ENCODE measurements at regions not wholly inside any gene's neighbourhood (a gene's known extent, or its start where the extent isn't known, plus 50 kb on each side); places are given as distances from the start of the nearest gene placed in this dataset.
"Not testable (repeated sequence)": the region's sequence is repeated elsewhere in the genome, so short reads cannot be mapped to it uniquely, and the experiment has no call there.

DNA sequence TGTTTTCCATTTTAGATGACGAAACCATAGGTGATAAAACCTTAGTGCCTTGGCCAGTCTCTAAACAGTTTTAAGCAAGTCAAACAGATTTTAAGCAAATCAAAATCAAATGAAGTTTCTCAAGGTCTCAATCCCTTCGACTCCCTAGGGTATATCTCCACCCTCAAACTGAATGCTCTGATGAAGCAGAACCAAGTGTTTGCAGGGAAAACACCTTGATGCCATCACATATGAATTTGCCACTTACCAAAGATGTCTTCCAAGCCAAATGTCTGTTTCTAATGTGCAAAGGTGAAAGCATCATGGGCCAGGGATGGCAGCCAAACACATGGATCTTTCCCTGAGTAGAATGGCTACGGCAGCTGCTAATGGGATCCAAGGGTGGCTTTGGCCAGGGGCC, 116.4 kb upstream of the COP1 start:
- H3K27me3 Mint-ChIP-seq (ENCODE audit: insufficient read depth, unreplicated experiment) = peaks cover 11% of the 10 kb centered on the region
- TF ChIP-seq, protein P1, sequence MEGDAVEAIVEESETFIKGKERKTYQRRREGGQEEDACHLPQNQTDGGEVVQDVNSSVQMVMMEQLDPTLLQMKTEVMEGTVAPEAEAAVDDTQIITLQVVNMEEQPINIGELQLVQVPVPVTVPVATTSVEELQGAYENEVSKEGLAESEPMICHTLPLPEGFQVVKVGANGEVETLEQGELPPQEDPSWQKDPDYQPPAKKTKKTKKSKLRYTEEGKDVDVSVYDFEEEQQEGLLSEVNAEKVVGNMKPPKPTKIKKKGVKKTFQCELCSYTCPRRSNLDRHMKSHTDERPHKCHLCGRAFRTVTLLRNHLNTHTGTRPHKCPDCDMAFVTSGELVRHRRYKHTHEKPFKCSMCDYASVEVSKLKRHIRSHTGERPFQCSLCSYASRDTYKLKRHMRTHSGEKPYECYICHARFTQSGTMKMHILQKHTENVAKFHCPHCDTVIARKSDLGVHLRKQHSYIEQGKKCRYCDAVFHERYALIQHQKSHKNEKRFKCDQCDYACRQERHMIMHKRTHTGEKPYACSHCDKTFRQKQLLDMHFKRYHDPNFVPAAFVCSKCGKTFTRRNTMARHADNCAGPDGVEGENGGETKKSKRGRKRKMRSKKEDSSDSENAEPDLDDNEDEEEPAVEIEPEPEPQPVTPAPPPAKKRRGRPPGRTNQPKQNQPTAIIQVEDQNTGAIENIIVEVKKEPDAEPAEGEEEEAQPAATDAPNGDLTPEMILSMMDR (IDR thresholded peaks at IDR 0.05; ENCODE audit: insufficient read depth in 1 of 2, low read depth in 1 of 2, low read length in 1 of 2, severe bottlenecking in 1 of 2, unreplicated experiment in 1 of 2) = no peak
- H3K27ac Mint-ChIP-seq (ENCODE audit: unreplicated experiment) = no peak overlapping the region
- no peak overlapping the region for H3K4me3 ChIP-seq (ENCODE audit: low read depth, low read length)
- H3K36me3 ChIP-seq (ENCODE audit: control insufficient read depth, insufficient read depth, low read length) = no peaks in the 10 kb centered on the region
- H3K4me3 Mint-ChIP-seq (ENCODE audit: unreplicated experiment) = no peak overlapping the region
- no peaks in the 10 kb centered on the region for H3K36me3 Mint-ChIP-seq (ENCODE audit: insufficient read depth, unreplicated experiment)
- BruUV-seq (replicated peaks) = no TSS peak
- POLR2A ChIA-PET = no interaction called here
- no peak for DNase-seq
- no peaks in the 10 kb centered on the region for H3K4me1 Mint-ChIP-seq (ENCODE audit: low read depth, unreplicated experiment)
- H3K9me3 ChIP-seq = no peaks in the 10 kb centered on the region
- CTCF ChIA-PET = no interaction called here
- H3K27me3 ChIP-seq (replicated peaks; ENCODE audit: control insufficient read depth, insufficient read depth, low read length) = no peaks in the 10 kb centered on the region
- H3K4me1 ChIP-seq = no peaks in the 10 kb centered on the region
- no peaks in the 10 kb centered on the region for H3K9me3 Mint-ChIP-seq (ENCODE audit: unreplicated experiment)
- intact Hi-C loops (cut with micrococcal nuclease; ENCODE audit: unreplicated experiment) = no loop called here

DNA sequence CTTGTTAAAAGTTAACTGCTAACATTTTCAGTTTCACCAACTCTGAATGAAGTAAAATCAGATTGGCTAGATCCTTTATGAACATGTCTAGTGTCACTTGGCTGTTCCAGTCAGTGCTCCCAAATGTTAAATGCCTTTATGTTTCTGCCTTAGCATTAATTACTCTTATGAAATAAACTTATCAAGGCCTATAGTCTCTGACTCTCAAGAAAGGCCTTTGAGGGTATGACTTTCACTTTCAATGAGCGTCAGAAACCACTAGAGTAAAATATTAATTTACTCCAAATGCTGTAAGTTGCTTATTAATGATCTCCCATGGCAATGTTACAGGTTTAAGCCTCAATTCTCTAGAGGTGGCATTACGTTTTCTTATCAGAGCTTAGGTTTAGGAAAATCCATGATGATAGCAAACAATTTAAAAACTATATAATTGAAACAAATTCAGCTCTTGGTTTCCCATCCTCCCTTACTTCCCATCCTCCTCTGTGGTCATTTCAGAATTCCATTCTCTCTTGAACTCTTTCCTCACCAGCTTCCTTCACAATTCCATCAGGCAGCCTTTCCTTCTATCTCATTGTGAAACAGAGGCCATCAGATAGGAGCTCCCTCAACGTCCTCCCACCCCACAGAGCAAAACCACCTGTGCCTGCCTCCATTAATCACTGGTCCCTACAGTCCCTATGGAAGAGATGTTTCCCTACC, 108.6 kb upstream of the COP1 start:
- no peak overlapping the region for H3K4me3 Mint-ChIP-seq (ENCODE audit: unreplicated experiment)
- intact Hi-C loops (cut with micrococcal nuclease; ENCODE audit: unreplicated experiment) = loop anchor here (10.0 kb wide), 1 partner anchor 111 kb away; the partner anchor contains the start of gene COP1
- no peaks in the 10 kb centered on the region for H3K9me3 ChIP-seq
- CTCF ChIA-PET = no interaction called here
- no peak overlapping the region for H3K4me3 ChIP-seq (ENCODE audit: low read depth, low read length)
- no peaks in the 10 kb centered on the region for H3K36me3 Mint-ChIP-seq (ENCODE audit: insufficient read depth, unreplicated experiment)
- BruUV-seq (replicated peaks) = no TSS peak
- H3K4me1 ChIP-seq = no peaks in the 10 kb centered on the region
- peaks cover 7% of the 10 kb centered on the region for H3K27me3 Mint-ChIP-seq (ENCODE audit: insufficient read depth, unreplicated experiment)
- H3K9me3 Mint-ChIP-seq (ENCODE audit: unreplicated experiment) = no peaks in the 10 kb centered on the region
- POLR2A ChIA-PET = no interaction called here
- H3K4me1 Mint-ChIP-seq (ENCODE audit: low read depth, unreplicated experiment) = no peaks in the 10 kb centered on the region
- TF ChIP-seq, protein P1 (IDR thresholded peaks at IDR 0.05; ENCODE audit: insufficient read depth in 1 of 2, low read depth in 1 of 2, low read length in 1 of 2, severe bottlenecking in 1 of 2, unreplicated experiment in 1 of 2) = no peak
- no peaks in the 10 kb centered on the region for H3K27me3 ChIP-seq (replicated peaks; ENCODE audit: control insufficient read depth, insufficient read depth, low read length)
- no peak for DNase-seq
- no peak overlapping the region for H3K27ac Mint-ChIP-seq (ENCODE audit: unreplicated experiment)
- no peaks in the 10 kb centered on the region for H3K36me3 ChIP-seq (ENCODE audit: control insufficient read depth, insufficient read depth, low read length)

GRCh38 chr1:176296602-176297001, 89.5 kb upstream of the COP1 start:
- H3K36me3 ChIP-seq (ENCODE audit: control insufficient read depth, insufficient read depth, low read length); POLR2A ChIA-PET; H3K4me3 Mint-ChIP-seq (ENCODE audit: unreplicated experiment); H3K27me3 ChIP-seq (replicated peaks; ENCODE audit: control insufficient read depth, insufficient read depth, low read length); DNase-seq; H3K9me3 Mint-ChIP-seq (ENCODE audit: unreplicated experiment); H3K27ac Mint-ChIP-seq (ENCODE audit: unreplicated experiment); H3K4me1 Mint-ChIP-seq (ENCODE audit: low read depth, unreplicated experiment); H3K4me1 ChIP-seq; intact Hi-C loops (cut with micrococcal nuclease; ENCODE audit: unreplicated experiment); H3K27me3 Mint-ChIP-seq (ENCODE audit: insufficient read depth, unreplicated experiment); CTCF ChIA-PET; H3K9me3 ChIP-seq; BruUV-seq (replicated peaks); H3K4me3 ChIP-seq (ENCODE audit: low read depth, low read length); H3K36me3 Mint-ChIP-seq (ENCODE audit: insufficient read depth, unreplicated experiment): not testable (repeated sequence)

All from Caco-2 (cell line).